DMS53 (cell line): ENCODE measurements at regions not wholly inside any gene's neighbourhood (a gene's known extent, or its start where the extent isn't known, plus 50 kb on each side); places are given as distances from the start of the nearest gene placed in this dataset.

Experiments used
- DNase-seq: peaks from one replicate; lab custom pipeline; 2025; lab: John Stamatoyannopoulos, UW

- no peak for DNase-seq
Observed at GRCh38 chr7:155972651-155973390, 160.6 kb upstream of the SHH start.

- DNase-seq, result no peak
Observed at GRCh38 chr7:155972247-155972646, 160.0 kb upstream of the SHH start.

GRCh38 chr7:155971180-155971770 is 159.0 kb upstream of the SHH start:
- no peak for DNase-seq

GRCh38 chr7:155969192-155969929 is 157.1 kb upstream of the SHH start:
- no peak for DNase-seq

- no peak for DNase-seq
Observed at GRCh38 chr7:155965010-155965409, 152.7 kb upstream of the SHH start.

- DNase-seq, result no peak
Observed at GRCh38 chr7:155964543-155964942, 152.3 kb upstream of the SHH start.

- no peak for DNase-seq
Observed at GRCh38 chr7:155963771-155964195, 151.5 kb upstream of the SHH start.

- DNase-seq, result no peak
Observed at GRCh38 chr7:155963356-155963755, 151.1 kb upstream of the SHH start.

GRCh38 chr7:155962968-155963300 is 150.7 kb upstream of the SHH start:
- DNase-seq, result no peak

- DNase-seq, result no peak
Observed at GRCh38 chr7:155962191-155962967, 150.1 kb upstream of the SHH start.

GRCh38 chr7:155961241-155962190 is 149.3 kb upstream of the SHH start:
- DNase-seq, result no peak

- no peak for DNase-seq
Observed at GRCh38 chr7:155959894-155960293, 147.6 kb upstream of the SHH start.

- no peak for DNase-seq
Observed at GRCh38 chr7:155956977-155957376, 144.7 kb upstream of the SHH start.

- DNase-seq, result no peak
Observed at GRCh38 chr7:155955367-155955635, 143.0 kb upstream of the SHH start.

GRCh38 chr7:155954550-155955366 is 142.5 kb upstream of the SHH start:
- no peak for DNase-seq

- no peak for DNase-seq
Observed at GRCh38 chr7:155953781-155954549, 141.7 kb upstream of the SHH start.

GRCh38 chr7:155953501-155953778 is 141.2 kb upstream of the SHH start:
- DNase-seq, result no peak

- DNase-seq, result no peak
Observed at GRCh38 chr7:155951554-155952158, 139.4 kb upstream of the SHH start.

GRCh38 chr7:155950898-155951553 is 138.8 kb upstream of the SHH start:
- no peak for DNase-seq
